Smooth muscle cell (in vitro differentiated cells): ENCODE measurements at regions not wholly inside any gene's neighbourhood (a gene's known extent, or its start where the extent isn't known, plus 50 kb on each side); places are given as distances from the start of the nearest gene placed in this dataset.

Experiments used
- DNase-seq: peaks from one replicate; lab custom pipeline; 2025; ENCODE audit not compliant: unreplicated experiment; lab: John Stamatoyannopoulos, UW
- H2AFZ ChIP-seq: fragments of 200-600 bp; sonication (generic); 2 replicates; pipeline ENCODE4 v1.6.0; 2016; ENCODE audit warnings: antibody characterized with exemption, low read depth, mild to moderate bottlenecking
- H3F3A ChIP-seq: fragments of 200-600 bp; sonication (generic); 2 replicates; pipeline ENCODE4 v1.6.0; 2017; ENCODE audit warnings: antibody characterized with exemption, low read depth
- H3K27ac ChIP-seq: fragments of 200-600 bp; sonication (generic); 2 replicates; pipeline ENCODE4 v1.5.1; 2016; ENCODE audit warnings: low read depth, mild to moderate bottlenecking
- H3K27me3 ChIP-seq: fragments of 200-600 bp; sonication (generic); 2 replicates; pipeline ENCODE4 v1.6.1; 2016; ENCODE audit warnings: low read depth, mild to moderate bottlenecking
- H3K36me3 ChIP-seq: fragments of 200-600 bp; sonication (generic); 2 replicates; pipeline ENCODE4 v1.5.1; 2016; ENCODE audit warnings: low read depth
- H3K4me1 ChIP-seq: fragments of 200-600 bp; sonication (generic); 2 replicates; pipeline ENCODE4 v1.5.1; 2016; ENCODE audit warnings: low read depth
- H3K4me2 ChIP-seq: fragments of 200-600 bp; sonication (generic); 2 replicates; pipeline ENCODE4 v1.6.0; 2016; ENCODE audit warnings: mild to moderate bottlenecking
- H3K4me3 ChIP-seq: fragments of 200-600 bp; sonication (generic); 2 replicates; pipeline ENCODE4 v1.5.1; 2016; ENCODE audit warnings: mild to moderate bottlenecking
- H3K79me2 ChIP-seq: fragments of 200-600 bp; sonication (generic); 2 replicates; pipeline ENCODE4 v1.6.0; 2016; ENCODE audit warnings: low read depth, mild to moderate bottlenecking
- H3K9ac ChIP-seq: fragments of 200-600 bp; sonication (generic); 2 replicates; pipeline ENCODE4 v1.6.0; 2016; ENCODE audit warnings: low read depth
- H3K9me3 ChIP-seq: fragments of 200-600 bp; sonication (generic); replicated peaks from 2 replicates; pipeline ENCODE4 v1.5.1; 2016; ENCODE audit warnings: low read depth
- H4K20me1 ChIP-seq: fragments of 200-600 bp; sonication (generic); 2 replicates; pipeline ENCODE4 v1.6.0; 2016; ENCODE audit warnings: low read depth
- CTCF ChIP-seq: fragments of 200-600 bp; sonication (generic); IDR thresholded peaks from 2 replicates; pipeline ENCODE4 v1.5.1; 2017; ENCODE audit warnings: borderline replicate concordance, mild to moderate bottlenecking, antibody characterized with exemption; ENCODE audit not compliant: insufficient read depth, poor library complexity, severe bottlenecking
- WGBS: methylation state at CpG from one replicate; pipeline ENCODE4 v1.1.7; 2016; ENCODE audit warnings: low lambda C conversion rate; 5-methylcytosine and 5-hydroxymethylcytosine counted together

- Histone ChIP-seq H3K4me3 (no peak overlapping the region), H3K4me2 (no peak overlapping the region), H3K36me3 (no peaks in the 10 kb centered on the region), H3F3A (no peaks in the 10 kb centered on the region), H3K4me1 (no peaks in the 10 kb centered on the region), H3K27ac (no peak overlapping the region), H3K79me2 (no peaks in the 10 kb centered on the region), H3K9ac (no peak overlapping the region), H4K20me1 (no peaks in the 10 kb centered on the region), H2AFZ (no peak overlapping the region), H3K27me3 (peaks cover 34% of the 10 kb centered on the region), H3K9me3 (no peaks in the 10 kb centered on the region)
- DNase-seq: no peak
- TF ChIP-seq CTCF: no peak
- WGBS: 87% methylated on average over 13 of the region's 13 CpGs
These were observed 121.7 kb downstream of the EDN3 start for GRCh38 chr20:59421920-59422637.

GRCh38 chr20:59422872-59423544, 122.6 kb downstream of the EDN3 start:
- Histone ChIP-seq H4K20me1 (no peaks in the 10 kb centered on the region), H3F3A (no peaks in the 10 kb centered on the region), H3K36me3 (no peaks in the 10 kb centered on the region), H3K27me3 (peaks cover 24% of the 10 kb centered on the region), H3K27ac (no peak overlapping the region), H3K4me1 (no peaks in the 10 kb centered on the region), H3K79me2 (no peaks in the 10 kb centered on the region), H3K9me3 (no peaks in the 10 kb centered on the region), H3K9ac (no peak overlapping the region), H3K4me2 (no peak overlapping the region), H3K4me3 (no peak overlapping the region), H2AFZ (no peak overlapping the region)
- no peak for DNase-seq
- TF ChIP-seq CTCF: no peak
- WGBS: 71% methylated on average over 10 of the region's 10 CpGs

GRCh38 chr20:59424976-59425375, 124.6 kb downstream of the EDN3 start:
- no peaks in the 10 kb centered on the region for H4K20me1 ChIP-seq
- H3K4me3 ChIP-seq: no peak overlapping the region

More at GRCh38 chr20:59424976-59425375, 124.6 kb downstream of the EDN3 start:
- DNase-seq: no peak
- WGBS: 87% methylated on average over 13 of the region's 13 CpGs
- Histone ChIP-seq H3K27ac (no peak overlapping the region), H3K36me3 (no peaks in the 10 kb centered on the region), H3K9ac (no peak overlapping the region), H3K27me3 (peaks cover 9% of the 10 kb centered on the region), H3K9me3 (no peaks in the 10 kb centered on the region), H3F3A (no peaks in the 10 kb centered on the region), H3K4me2 (no peak overlapping the region), H3K4me1 (no peaks in the 10 kb centered on the region), H3K79me2 (no peaks in the 10 kb centered on the region), H2AFZ (no peak overlapping the region)
- no peak for TF ChIP-seq CTCF
